H1 (cell line): ENCODE measurements at regions not wholly inside any gene's neighbourhood (a gene's known extent, or its start where the extent isn't known, plus 50 kb on each side); places are given as distances from the start of the nearest gene placed in this dataset.

Experiments
- CTCF ChIA-PET: fragments of 300-600 bp; sonication (Branson Sonifier 250); formaldehyde crosslinking; loops from one replicate; lab custom pipeline; 2021; ENCODE audit not compliant: partially characterized antibody; lab: Charles Lee
- POLR2A ChIA-PET: fragments of 300-600 bp; sonication (Branson Sonifier 250); formaldehyde crosslinking; loops from one replicate; lab custom pipeline; 2021; ENCODE audit warnings: inconsistent platforms; ENCODE audit not compliant: partially characterized antibody; lab: Charles Lee
- DNase-seq, 2 experiments: peaks; one replicate each; pipeline versions ENCODE4 v3.0.0 to v3.0.0-alpha.2; 2010 to 2022; ENCODE audit warnings: low spot score in 2 of 2, low read depth in 1 of 2, mixed read lengths in 1 of 2
- FAIRE-seq: peaks from 2 replicates; lab custom pipeline; 2011; peaks lifted over from hg19 to GRCh38; lab: Jason Lieb, UNC
- H2AFZ ChIP-seq: 2 replicates; pipeline ENCODE4 v1.8.1; 2012; ENCODE audit warnings: low read length, inconsistent platforms
- H2AK5ac ChIP-seq: 2 replicates; pipeline ENCODE4 v1.6.1; 2013; ENCODE audit warnings: low read depth, low read length
- H2BK120ac ChIP-seq: replicated peaks from 2 replicates; pipeline ENCODE3; 2013; ENCODE audit warnings: low read depth, low read length, inconsistent platforms
- H2BK12ac ChIP-seq: 2 replicates; pipeline ENCODE4 v1.6.1; 2013; ENCODE audit warnings: low read depth, low read length
- H2BK15ac ChIP-seq: 2 replicates; pipeline ENCODE4 v1.6.1; 2013; ENCODE audit warnings: low read length
- H2BK20ac ChIP-seq: 2 replicates; pipeline ENCODE4 v1.6.1; 2013; ENCODE audit warnings: low read length
- H2BK5ac ChIP-seq: 2 replicates; pipeline ENCODE4 v1.6.1; 2013; ENCODE audit warnings: low read depth, low read length
- H3K14ac ChIP-seq: 2 replicates; pipeline ENCODE4 v1.6.1; 2013; ENCODE audit warnings: inconsistent platforms; ENCODE audit not compliant: insufficient read length
- H3K18ac ChIP-seq: 2 replicates; pipeline ENCODE4 v1.6.1; 2013; ENCODE audit warnings: low read length; ENCODE audit errors: extremely low read depth
- H3K23ac ChIP-seq: 2 replicates; pipeline ENCODE4 v1.6.1; 2013; ENCODE audit warnings: inconsistent platforms; ENCODE audit not compliant: insufficient read length
- H3K23me2 ChIP-seq: 2 replicates; pipeline ENCODE4 v1.6.1; 2013; ENCODE audit warnings: low read depth, low read length
- H3K27ac ChIP-seq: 2 replicates; pipeline ENCODE4 v1.6.1; 2011; ENCODE audit warnings: low read depth, low read length, inconsistent platforms
- H3K27me3 ChIP-seq, 4 experiments: replicated peaks in 1 of 4; 1 replicate in 1 of 4; 2 replicates in 3 of 4; pipeline versions ENCODE4 v1.6.1 to v1.8.1; 2011 to 2013; ENCODE audit warnings: low read length in 3 of 4, mild to moderate bottlenecking in 3 of 4, inconsistent platforms in 2 of 4, mixed read lengths in 2 of 4, moderate library complexity in 1 of 4; ENCODE audit not compliant: control insufficient read depth in 3 of 4, insufficient read depth in 3 of 4; ENCODE audit errors: extremely low read depth in 1 of 4
- H3K36me3 ChIP-seq, 4 experiments: 2 replicates each; pipeline versions ENCODE4 v1.6.1 to v1.8.1; 2011 to 2013; ENCODE audit warnings: mild to moderate bottlenecking in 4 of 4, low read length in 3 of 4, moderate library complexity in 2 of 4, control low read depth in 1 of 4, inconsistent platforms in 1 of 4; ENCODE audit not compliant: insufficient read depth in 4 of 4, control insufficient read depth in 2 of 4
- H3K4ac ChIP-seq: replicated peaks from 2 replicates; pipeline ENCODE3; 2013; ENCODE audit warnings: low read length, low read depth, mixed read lengths, inconsistent platforms; ENCODE audit not compliant: insufficient read length
- H3K4me1 ChIP-seq, 4 experiments: replicated peaks in 1 of 4; 1 replicate in 1 of 4; 2 replicates in 3 of 4; pipeline versions ENCODE4 v1.6.1 to v1.8.1; 2011 to 2013; ENCODE audit warnings: low read length in 3 of 4, inconsistent platforms in 2 of 4, mixed read lengths in 1 of 4; ENCODE audit not compliant: insufficient read depth in 4 of 4, control insufficient read depth in 3 of 4
- H3K4me2 ChIP-seq, 2 experiments: 2 replicates each; pipeline versions ENCODE4 v1.6.1 to v1.8.1; 2011 to 2013; ENCODE audit warnings: low read depth in 2 of 2, low read length in 2 of 2, control low read depth in 1 of 2, inconsistent platforms in 1 of 2, mild to moderate bottlenecking in 1 of 2; ENCODE audit not compliant: insufficient read depth in 1 of 2
- H3K4me3 ChIP-seq, 4 experiments: fragments of 200-600, 300-600 bp in 1 of 4; sonication (generic), shearing (Covaris generic), sonication (Bioruptor Twin) in 1 of 4; 2 replicates each; pipeline versions ENCODE4 v1.5.1 to v1.8.1; 2011 to 2016; ENCODE audit warnings: low read length in 4 of 4, low read depth in 3 of 4, control low read depth in 2 of 4, inconsistent platforms in 2 of 4, mild to moderate bottlenecking in 2 of 4, mixed read lengths in 1 of 4, moderate library complexity in 1 of 4; ENCODE audit not compliant: insufficient read depth in 2 of 4; ENCODE audit errors: extremely low read depth in 1 of 4
- H3K56ac ChIP-seq: replicated peaks from 2 replicates; pipeline ENCODE3; 2013; ENCODE audit warnings: low read depth, mild to moderate bottlenecking, mixed read lengths, low read length, inconsistent platforms; ENCODE audit not compliant: insufficient read length
- H3K79me1 ChIP-seq: 2 replicates; pipeline ENCODE4 v1.6.1; 2013; ENCODE audit warnings: low read depth, low read length, control low read depth
- H3K79me2 ChIP-seq, 2 experiments: 2 replicates each; pipeline versions ENCODE4 v1.6.1 to v1.8.1; 2012 to 2013; ENCODE audit warnings: low read length in 2 of 2, mild to moderate bottlenecking in 2 of 2, inconsistent platforms in 1 of 2; ENCODE audit not compliant: insufficient read depth in 2 of 2, control insufficient read depth in 1 of 2
- H3K9ac ChIP-seq, 4 experiments: replicated peaks in 1 of 4; 1 replicate in 1 of 4; 2 replicates in 3 of 4; pipeline versions ENCODE4 v1.6.1 to v1.8.1; 2011 to 2013; ENCODE audit warnings: low read depth in 3 of 4, low read length in 3 of 4, control low read depth in 2 of 4, mild to moderate bottlenecking in 2 of 4, moderate library complexity in 2 of 4, inconsistent platforms in 1 of 4; ENCODE audit errors: extremely low read depth in 1 of 4
- H3K9me3 ChIP-seq, 2 experiments: 2 replicates each; pipeline versions ENCODE4 v1.6.1 to v1.8.1; 2012 to 2013; ENCODE audit warnings: mild to moderate bottlenecking in 2 of 2, moderate library complexity in 2 of 2, control low read depth in 1 of 2, inconsistent platforms in 1 of 2, low read depth in 1 of 2, low read length in 1 of 2, mixed read lengths in 1 of 2; ENCODE audit not compliant: insufficient read depth in 2 of 2
- H4K20me1 ChIP-seq, 2 experiments: replicated peaks in 1 of 2; 2 replicates each; pipeline versions ENCODE3 to v1.8.1; 2011 to 2013; ENCODE audit warnings: inconsistent platforms in 2 of 2, low read length in 2 of 2, mild to moderate bottlenecking in 1 of 2; ENCODE audit not compliant: insufficient read depth in 2 of 2, control insufficient read depth in 1 of 2
- H4K5ac ChIP-seq: 2 replicates; pipeline ENCODE4 v1.6.1; 2013; ENCODE audit warnings: low read length, low read depth, mixed read lengths, inconsistent platforms; ENCODE audit not compliant: insufficient read length
- H4K8ac ChIP-seq: 2 replicates; pipeline ENCODE4 v1.8.0; 2013; ENCODE audit warnings: mild to moderate bottlenecking, moderate library complexity, low read length, inconsistent platforms; ENCODE audit not compliant: insufficient read depth; ENCODE audit errors: extremely low read depth
- H4K91ac ChIP-seq: replicated peaks from 2 replicates; pipeline ENCODE3; 2013; ENCODE audit warnings: low read length, mixed read lengths, inconsistent platforms; ENCODE audit not compliant: insufficient read length
- CHD2 ChIP-seq: IDR thresholded peaks from 2 replicates; pipeline ENCODE4 v1.6.1; 2012; ENCODE audit warnings: low read length, improper control_type of control experiment
- CREB1 ChIP-seq: IDR thresholded peaks from 2 replicates; pipeline ENCODE4 v1.6.1; 2012; ENCODE audit warnings: inconsistent platforms
- WGBS, 2 experiments: shearing (Covaris generic) in 1 of 2; methylation state at CpG; one replicate each; pipeline versions ENCODE4 v1.1.6 to v1.1.7; 2013 to 2015; ENCODE audit warnings: low lambda C conversion rate in 2 of 2, mixed read lengths in 2 of 2, inconsistent platforms in 1 of 2, low coverage in 1 of 2, missing lambda C conversion rate in 1 of 2; ENCODE audit not compliant: insufficient replicate concordance in 2 of 2, insufficient coverage in 1 of 2, insufficient read length in 1 of 2; ENCODE audit errors: extremely low coverage in 1 of 2, missing lambda C conversion rate in 1 of 2; 5-methylcytosine and 5-hydroxymethylcytosine counted together
- TF ChIP-seq, protein P1 (sequence below): IDR thresholded peaks from 2 replicates; pipeline ENCODE4 v1.6.1; 2012; ENCODE audit warnings: inconsistent platforms

DNA sequence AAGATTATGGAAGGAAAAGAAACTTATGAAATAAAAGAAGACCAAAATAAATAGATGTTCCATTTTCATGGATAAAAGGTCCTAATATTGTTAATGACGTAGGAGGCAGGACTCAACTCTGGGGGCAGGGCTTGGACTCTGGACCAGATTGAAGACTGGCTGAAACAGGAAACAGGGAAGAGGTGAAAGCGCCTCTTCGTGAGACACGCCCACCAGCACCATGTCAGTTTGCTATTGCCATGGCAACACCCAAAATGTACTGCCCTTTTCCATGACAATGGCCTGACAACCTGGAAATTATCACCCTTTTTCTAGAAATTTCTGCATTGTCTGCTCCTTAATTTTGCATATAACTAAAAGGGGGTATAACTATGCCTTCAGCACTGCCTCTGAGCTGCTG is 1522.2 kb downstream of the TBC1D22A start:
- Histone ChIP-seq H3K4me1 (no peaks in the 10 kb centered on the region), H3K79me2 (no peaks in the 10 kb centered on the region), H3K9me3 (no peaks in the 10 kb centered on the region), H3K27me3 (peaks cover 0 to 2% (median 0%) of the 10 kb centered on the region in 4 experiments; a peak in 1 of 7 replicates), H3K14ac (no peak overlapping the region), H3K36me3 (no peaks in the 10 kb centered on the region), H2BK20ac (no peak overlapping the region), H3K23ac (no peak overlapping the region), H3K4me2 (no peak overlapping the region), H3K79me1 (no peaks in the 10 kb centered on the region), H4K5ac (no peak overlapping the region), H3K18ac (no peak overlapping the region), H3K23me2 (no peaks in the 10 kb centered on the region; the same call in 1 of the 2 replicates), H2AK5ac (no peak overlapping the region), H2BK120ac (no peak overlapping the region), H3K9ac (no peak overlapping the region), H2AFZ (no peak overlapping the region), H3K4me3 (no peak overlapping the region), H2BK5ac (no peak overlapping the region), H4K8ac (no peak overlapping the region), H2BK15ac (no peak overlapping the region)
- DNase-seq, result no peak
- POLR2A ChIA-PET, result no interaction called here
- WGBS, 2 experiments, result 89% methylated on average over 4 of the region's 4 CpGs; no CpG with 5 or more reads in 1 of the 2 experiments
- no peak for FAIRE-seq
- CTCF ChIA-PET, result no interaction called here
- TF ChIP-seq CHD2, result no peak
- TF ChIP-seq CREB1, result no peak
- TF ChIP-seq, protein P1, sequence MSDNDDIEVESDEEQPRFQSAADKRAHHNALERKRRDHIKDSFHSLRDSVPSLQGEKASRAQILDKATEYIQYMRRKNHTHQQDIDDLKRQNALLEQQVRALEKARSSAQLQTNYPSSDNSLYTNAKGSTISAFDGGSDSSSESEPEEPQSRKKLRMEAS, result no peak
- TF ChIP-seq, all 59 proteins: peak for 0
- H4K91ac ChIP-seq, result no peak overlapping the region
- H3K56ac ChIP-seq, result no peak overlapping the region
- no peak overlapping the region for H2BK12ac ChIP-seq
- H3K4ac ChIP-seq, result no peak overlapping the region
- no peaks in the 10 kb centered on the region for H4K20me1 ChIP-seq
- H3K27ac ChIP-seq, result no peak overlapping the region
